NB4 (cell line): ENCODE measurements at regions not wholly inside any gene's neighbourhood (a gene's known extent, or its start where the extent isn't known, plus 50 kb on each side); places are given as distances from the start of the nearest gene placed in this dataset.

Experiments
- DNase-seq: peaks from one replicate; pipeline ENCODE4 v3.0.0; 2010; ENCODE audit warnings: low read depth
- H3K4me3 ChIP-seq: one replicate; pipeline ENCODE4 v1.5.1; 2011; ENCODE audit warnings: mild to moderate bottlenecking, low read depth, low read length, moderate library complexity
- CTCF ChIP-seq: IDR thresholded peaks from one replicate; pipeline ENCODE4 v1.5.1; 2012; ENCODE audit warnings: low read depth, low read length
- MAX ChIP-seq: IDR thresholded peaks from 2 replicates; pipeline ENCODE4 v1.6.1; 2011; ENCODE audit warnings: low read depth, low read length
- MYC ChIP-seq: IDR thresholded peaks from 2 replicates; pipeline ENCODE4 v1.6.1; 2011; ENCODE audit warnings: low read depth, low read length
- POLR2A ChIP-seq: IDR thresholded peaks from 2 replicates; pipeline ENCODE4 v1.6.1; 2011; ENCODE audit warnings: mild to moderate bottlenecking; ENCODE audit not compliant: insufficient read length; ENCODE audit errors: extremely low read depth

GRCh38 chr2:120477198-120477597 is 131.3 kb downstream of the INHBB start:
- TF ChIP-seq CTCF, result no peak
- TF ChIP-seq MAX, result no peak
- no peak for TF ChIP-seq MYC
- TF ChIP-seq POLR2A, result no peak
- DNase-seq, result no peak
- no peak overlapping the region for H3K4me3 ChIP-seq

GRCh38 chr2:120477831-120478481 is 132.0 kb downstream of the INHBB start:
- TF ChIP-seq MYC (no peak), POLR2A (no peak), CTCF (no peak), MAX (no peak)
- DNase-seq, result no peak
- no peak overlapping the region for H3K4me3 ChIP-seq

GRCh38 chr2:120480346-120480902 is 134.5 kb downstream of the INHBB start:
- no peak for DNase-seq
- TF ChIP-seq MAX, result no peak
- no peak for TF ChIP-seq MYC
- TF ChIP-seq CTCF, result no peak
- TF ChIP-seq POLR2A, result no peak
- no peak overlapping the region for H3K4me3 ChIP-seq

GRCh38 chr2:120480903-120481445 is 135.0 kb downstream of the INHBB start:
- TF ChIP-seq MAX, result no peak
- TF ChIP-seq CTCF, result no peak
- TF ChIP-seq MYC, result no peak
- TF ChIP-seq POLR2A, result no peak
- DNase-seq, result no peak
- H3K4me3 ChIP-seq, result no peak overlapping the region

- no peak overlapping the region for H3K4me3 ChIP-seq
- TF ChIP-seq CTCF, result no peak
- TF ChIP-seq MYC, result no peak
- TF ChIP-seq POLR2A, result no peak
- no peak for TF ChIP-seq MAX
- DNase-seq, result no peak
These were observed 135.7 kb downstream of the INHBB start for GRCh38 chr2:120481446-120482194.
